GM12891 (cell line): ENCODE measurements at regions not wholly inside any gene's neighbourhood (a gene's known extent, or its start where the extent isn't known, plus 50 kb on each side); places are given as distances from the start of the nearest gene placed in this dataset.

ENCODE experiments used
- PAX5 ChIP-seq: IDR thresholded peaks from 2 replicates; pipeline ENCODE4 v1.6.1; 2011; ENCODE audit warnings: low read length, moderate library complexity, mild to moderate bottlenecking; ENCODE audit not compliant: insufficient read depth, severe bottlenecking
- POLR2A ChIP-seq: IDR thresholded peaks from 2 replicates; pipeline ENCODE4 v1.6.1; 2011; ENCODE audit warnings: low read depth, low read length, control low read depth
- POLR2AphosphoS5 ChIP-seq: IDR thresholded peaks from 2 replicates; pipeline ENCODE4 v1.6.1; 2011; ENCODE audit warnings: low read depth, low read length, control low read depth
- SPI1 ChIP-seq: IDR thresholded peaks from 2 replicates; pipeline ENCODE4 v1.6.1; 2011; ENCODE audit warnings: low read depth, low read length, control low read depth
- TAF1 ChIP-seq: IDR thresholded peaks from 2 replicates; pipeline ENCODE4 v1.6.1; 2011; ENCODE audit warnings: low read depth, low read length, control low read depth

DNA sequence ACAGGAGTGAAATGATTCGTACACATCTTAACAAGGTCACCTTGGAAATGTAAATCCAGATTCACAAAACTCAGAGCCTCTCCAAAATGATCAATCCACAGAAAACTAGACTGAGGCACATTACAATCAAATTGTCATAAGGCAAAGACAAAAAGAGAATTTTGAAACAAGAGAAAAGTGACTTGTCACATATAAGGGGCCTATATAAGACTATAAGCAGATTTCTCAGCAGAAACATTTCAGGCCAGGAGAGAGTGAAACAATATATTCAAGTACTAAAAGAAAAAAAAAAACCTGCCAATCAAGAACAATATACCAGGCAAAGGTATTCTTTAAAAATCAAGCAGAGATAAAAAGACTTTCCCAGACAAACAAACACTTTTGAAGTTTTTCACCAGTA, 429.1 kb downstream of the BCAT1 start:
- TF ChIP-seq POLR2A (no peak), POLR2AphosphoS5 (no peak), TAF1 (no peak), PAX5 (no peak), SPI1 (no peak)
